GM03348 (cell line): ENCODE measurements at regions not wholly inside any gene's neighbourhood (a gene's known extent, or its start where the extent isn't known, plus 50 kb on each side); places are given as distances from the start of the nearest gene placed in this dataset.
"Not testable (repeated sequence)": the region's sequence is repeated elsewhere in the genome, so short reads cannot be mapped to it uniquely, and the experiment has no call there.

Experiments
- DNase-seq: peaks from one replicate; pipeline ENCODE4 v3.0.0; 2012; ENCODE audit warnings: low spot score

DNA sequence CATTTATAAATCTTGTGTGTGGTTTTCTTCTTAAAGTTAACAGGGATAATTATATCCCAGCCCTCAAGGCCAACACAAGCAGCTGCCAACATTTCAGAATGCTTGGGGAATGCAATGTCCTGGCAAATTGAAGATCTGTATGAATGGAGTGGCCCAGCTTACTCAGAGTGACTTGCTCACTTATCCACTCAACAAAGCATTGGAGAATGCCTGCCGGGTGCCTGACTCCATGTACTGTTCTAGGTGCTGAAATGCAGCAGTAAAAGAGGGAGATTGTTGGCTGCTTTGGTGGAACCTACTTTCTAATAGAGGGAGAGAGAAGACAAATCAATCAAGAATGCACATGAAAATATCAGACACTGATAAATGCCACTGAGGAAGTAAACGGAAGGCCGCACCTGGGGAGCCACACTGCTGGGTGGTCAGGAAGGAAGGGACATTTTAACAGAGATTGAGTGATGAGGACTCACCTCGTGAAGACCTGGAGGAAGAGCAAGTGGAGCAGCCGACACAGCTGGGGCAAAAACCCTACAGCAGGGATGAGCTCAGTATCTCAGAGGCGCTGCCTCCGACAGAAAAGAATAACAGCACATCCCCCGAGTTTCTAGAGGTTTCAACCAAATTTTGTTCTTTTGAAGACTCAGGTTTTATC is 61.2 kb upstream of the VASH1 start:
- DNase-seq: no peak

DNA sequence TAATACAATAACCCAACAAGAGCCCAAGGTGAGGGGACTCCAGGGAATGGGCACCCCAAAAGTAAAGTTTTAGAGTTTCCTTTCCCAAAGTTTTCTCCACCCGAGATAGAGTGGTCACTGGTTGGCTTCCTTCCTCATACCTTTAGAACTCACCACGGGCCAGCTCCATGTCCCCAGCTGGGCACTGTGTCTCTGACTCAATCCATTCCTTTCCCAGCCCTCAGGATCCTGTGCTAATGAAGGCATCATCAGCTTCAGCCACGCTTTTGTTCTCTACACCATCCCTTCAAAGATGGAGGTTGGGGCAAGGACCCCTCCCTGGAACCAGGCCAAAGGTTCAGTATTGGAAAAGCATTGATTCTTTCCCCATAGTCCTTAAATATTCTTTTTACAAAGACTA is 59.8 kb upstream of the VASH1 start:
- no peak for DNase-seq

DNA sequence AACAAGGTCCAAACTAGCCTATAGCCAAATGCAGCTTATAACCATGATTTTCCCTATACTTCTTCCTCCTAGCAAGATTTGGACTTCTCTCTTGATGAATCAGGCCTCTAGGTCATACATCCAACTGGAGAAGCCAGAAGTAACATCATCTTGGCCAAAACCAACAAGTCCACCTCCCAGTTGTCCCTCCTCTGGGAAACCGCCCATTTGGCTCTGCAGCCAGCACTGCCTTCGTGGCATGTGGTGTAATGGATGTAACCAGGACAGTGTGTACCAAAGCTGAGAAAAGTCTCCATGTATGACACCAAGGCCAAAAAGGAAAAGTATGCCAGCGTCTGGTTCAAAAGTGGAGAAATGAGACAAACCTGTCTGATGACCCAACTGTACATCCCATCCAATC is 59.3 kb upstream of the VASH1 start:
- no peak for DNase-seq

DNA sequence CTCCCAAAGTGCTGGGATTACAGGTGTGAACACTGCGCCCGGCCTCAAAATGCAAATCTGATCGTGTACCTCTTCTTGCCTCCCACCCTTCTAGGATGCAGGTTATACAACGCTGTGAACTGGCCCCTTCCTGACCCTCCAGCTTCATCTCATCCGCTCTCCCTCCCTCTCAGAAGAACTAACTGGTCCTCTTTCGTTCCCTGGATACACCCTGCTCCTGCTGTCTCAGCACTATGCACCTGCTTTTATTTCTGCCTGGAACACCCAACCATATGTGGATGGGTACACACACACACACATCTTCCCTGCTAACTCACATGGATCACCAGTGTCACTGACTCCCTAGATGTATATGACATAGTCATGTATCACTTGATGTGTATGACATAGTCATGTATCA is 56.1 kb upstream of the VASH1 start:
- DNase-seq: no peak

DNA sequence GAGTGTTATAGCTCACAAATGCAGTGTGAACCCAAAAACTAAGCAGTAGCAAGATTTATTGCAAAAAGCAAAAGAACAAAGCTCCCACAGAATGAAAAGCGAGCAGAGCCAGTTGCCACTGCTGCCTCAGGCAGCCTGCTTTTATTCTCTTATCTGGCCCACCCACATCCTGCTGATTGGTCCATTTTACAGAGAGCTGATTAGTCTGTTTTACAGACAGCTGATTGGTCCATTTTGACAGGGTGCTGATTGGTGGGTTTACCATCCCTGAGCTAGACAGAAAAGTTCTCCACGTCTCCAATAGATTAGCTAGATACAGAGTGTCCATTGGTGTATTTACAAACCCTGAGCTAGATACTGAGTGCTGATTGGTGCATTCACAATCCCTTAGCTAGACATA is 55.1 kb upstream of the VASH1 start:
- not testable (repeated sequence) for DNase-seq

DNA sequence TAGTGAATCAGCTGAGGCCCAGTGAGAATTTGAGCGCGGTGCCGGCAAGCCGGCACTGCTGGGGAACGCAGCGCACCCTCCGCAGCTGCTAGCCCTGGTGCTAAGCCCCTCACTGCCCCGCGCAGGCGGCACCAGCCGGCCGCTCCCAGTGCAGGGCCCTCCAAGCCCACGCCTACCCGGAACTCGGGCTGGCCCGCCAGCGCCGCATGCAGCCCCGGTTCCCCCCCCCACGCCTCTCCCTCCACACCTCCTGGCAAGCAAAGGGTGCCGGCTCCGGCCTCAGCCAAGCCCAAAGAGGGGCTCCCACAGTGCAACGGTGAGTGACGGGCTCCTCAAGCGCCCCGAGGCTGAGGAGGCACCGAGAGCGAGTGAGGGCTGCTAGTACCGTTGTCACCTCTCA is 54.5 kb upstream of the VASH1 start:
- no peak for DNase-seq

DNA sequence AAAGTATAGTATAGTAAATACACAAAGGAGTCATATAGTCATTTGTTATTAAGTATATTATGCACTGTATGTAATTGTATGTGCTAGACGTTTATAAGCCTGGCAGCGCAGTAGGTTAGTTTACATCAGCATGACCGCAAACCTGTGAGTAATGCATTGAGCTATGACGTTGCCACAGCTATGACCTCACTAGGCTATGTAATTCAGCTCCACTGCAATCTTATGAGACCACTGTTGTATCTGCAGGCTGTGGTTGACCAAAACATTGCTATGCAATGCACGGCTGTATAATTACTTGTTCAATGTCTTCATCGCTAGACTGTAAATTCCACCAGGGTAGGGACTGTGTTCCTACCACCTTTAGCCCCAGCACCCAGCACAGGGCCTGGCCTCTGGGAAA is 53.2 kb upstream of the VASH1 start:
- DNase-seq: no peak

DNA sequence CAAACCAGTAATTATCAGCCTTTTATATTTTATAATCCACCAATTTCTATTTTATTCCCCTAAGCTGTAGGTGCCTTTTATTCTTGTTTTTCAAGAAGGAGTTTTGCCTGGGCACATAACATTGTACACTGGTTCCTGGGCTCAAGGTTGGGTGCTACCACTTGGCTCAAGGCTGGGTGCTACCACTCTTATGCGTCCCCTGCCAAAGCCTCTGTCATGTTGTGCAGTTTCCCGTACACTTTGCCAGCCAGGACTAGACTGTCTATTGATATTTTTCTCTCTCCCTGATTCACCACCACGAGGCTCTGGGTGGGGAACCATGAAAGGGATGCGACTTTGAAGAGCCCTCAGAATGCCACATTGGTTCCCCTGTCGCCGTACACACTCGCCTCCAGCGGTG is 52.5 kb upstream of the VASH1 start:
- no peak for DNase-seq

DNA sequence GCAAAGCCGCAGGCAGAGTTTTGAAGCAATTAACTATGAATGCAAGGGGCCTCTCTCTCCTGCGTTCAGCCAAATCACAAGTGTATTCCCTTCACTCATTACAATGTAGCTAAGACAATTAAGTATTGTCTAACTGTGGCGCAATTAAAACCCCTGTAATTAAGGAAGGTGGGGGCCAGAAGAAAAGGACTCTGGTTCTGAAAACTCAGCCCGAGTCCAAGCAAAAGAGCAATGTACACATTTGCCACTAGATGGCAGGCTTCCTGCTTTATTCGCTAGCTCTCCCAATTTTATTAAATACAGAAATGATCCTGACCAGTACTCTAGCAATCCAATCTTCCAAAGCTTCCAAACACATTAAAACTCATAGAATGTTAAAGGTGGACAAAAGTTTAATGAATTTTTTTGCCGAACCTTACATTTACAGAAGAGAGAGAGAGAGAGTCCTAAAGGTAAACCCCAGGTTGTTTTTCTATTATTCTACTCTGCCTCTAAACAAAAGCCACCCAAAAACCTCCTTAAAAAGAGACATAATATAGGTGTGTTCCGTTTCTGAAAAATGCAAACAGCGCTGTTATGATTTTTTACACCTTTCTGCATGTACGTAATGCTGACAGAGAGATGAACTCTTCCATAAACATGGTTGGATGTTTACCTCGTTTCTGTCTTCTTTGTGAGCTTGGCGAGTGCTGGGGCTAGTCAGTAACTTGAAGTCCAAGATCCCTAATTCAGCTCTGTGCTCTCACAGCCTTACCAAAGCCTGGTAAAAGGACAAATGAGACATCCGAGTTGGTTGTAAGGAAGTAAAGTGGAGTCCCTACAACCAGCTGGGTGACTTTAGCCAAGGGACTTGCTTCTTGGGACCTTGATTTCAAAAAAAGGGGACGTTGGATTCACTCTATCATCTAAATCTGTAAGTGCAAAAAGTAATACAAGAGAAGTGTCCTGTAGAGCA is 50.9 kb upstream of the VASH1 start:
- peak; percentile 76 for DNase-seq
